HEK293 (cell line): ENCODE measurements at regions not wholly inside any gene's neighbourhood (a gene's known extent, or its start where the extent isn't known, plus 50 kb on each side); places are given as distances from the start of the nearest gene placed in this dataset.

Experiments used
- EGR2 ChIP-seq: fragments of 450-650 bp; formaldehyde crosslinking; IDR thresholded peaks from 2 replicates; pipeline ENCODE4 v1.5.1; 2016; ENCODE audit warnings: low read depth, missing biosample characterization, missing genetic modification characterization
- GLI4 ChIP-seq: fragments of 450-650 bp; formaldehyde crosslinking; IDR thresholded peaks from 2 replicates; pipeline ENCODE4 v1.5.1; 2016; ENCODE audit warnings: missing biosample characterization, missing genetic modification characterization
- KLF1 ChIP-seq: fragments of 450-650 bp; formaldehyde crosslinking; IDR thresholded peaks from 2 replicates; pipeline ENCODE4 v1.5.1; 2016; ENCODE audit warnings: missing biosample characterization, missing genetic modification characterization
- KLF9 ChIP-seq: fragments of 450-650 bp; formaldehyde crosslinking; IDR thresholded peaks from 2 replicates; pipeline ENCODE4 v1.5.1; 2016; ENCODE audit warnings: missing biosample characterization, missing genetic modification characterization, low read depth
- MZF1 ChIP-seq: fragments of 450-650 bp; formaldehyde crosslinking; IDR thresholded peaks from 2 replicates; pipeline ENCODE4 v1.5.1; 2017; ENCODE audit warnings: missing biosample characterization, missing genetic modification characterization, borderline replicate concordance
- OVOL3 ChIP-seq: fragments of 450-650 bp; formaldehyde crosslinking; IDR thresholded peaks from 2 replicates; pipeline ENCODE4 v1.5.1; 2016; ENCODE audit warnings: missing biosample characterization, missing genetic modification characterization
- PRDM1 ChIP-seq: fragments of 450-650 bp; formaldehyde crosslinking; IDR thresholded peaks from 2 replicates; pipeline ENCODE4; 2016; ENCODE audit warnings: missing biosample characterization, missing genetic modification characterization
- SETDB1 ChIP-seq: IDR thresholded peaks from one replicate; pipeline ENCODE4 v1.6.1; 2017; ENCODE audit warnings: mild to moderate bottlenecking, low read length, moderate library complexity, mixed read lengths; ENCODE audit not compliant: insufficient read length
- SP7 ChIP-seq: fragments of 450-650 bp; formaldehyde crosslinking; IDR thresholded peaks from 2 replicates; pipeline ENCODE4 v1.5.1; 2016; ENCODE audit warnings: missing biosample characterization, missing genetic modification characterization
- ZBTB48 ChIP-seq: fragments of 450-650 bp; formaldehyde crosslinking; IDR thresholded peaks from 2 replicates; pipeline ENCODE4 v1.5.1; 2016; ENCODE audit warnings: missing biosample characterization, missing genetic modification characterization
- ZBTB8A ChIP-seq: fragments of 450-650 bp; formaldehyde crosslinking; IDR thresholded peaks from 2 replicates; pipeline ENCODE4 v1.5.1; 2016; ENCODE audit warnings: missing biosample characterization, missing genetic modification characterization
- ZFP3 ChIP-seq: fragments of 450-650 bp; formaldehyde crosslinking; IDR thresholded peaks from 2 replicates; pipeline ENCODE4 v1.5.1; 2016; ENCODE audit warnings: low read depth, missing biosample characterization, missing genetic modification characterization
- ZNF132 ChIP-seq: fragments of 450-650 bp; formaldehyde crosslinking; IDR thresholded peaks from 2 replicates; pipeline ENCODE4 v1.5.1; 2017; ENCODE audit warnings: missing biosample characterization, missing genetic modification characterization, borderline replicate concordance
- ZNF133 ChIP-seq: fragments of 450-650 bp; formaldehyde crosslinking; IDR thresholded peaks from 2 replicates; pipeline ENCODE4 v1.5.1; 2016; ENCODE audit warnings: missing biosample characterization, missing genetic modification characterization
- ZNF174 ChIP-seq: fragments of 450-650 bp; formaldehyde crosslinking; IDR thresholded peaks from 2 replicates; pipeline ENCODE4 v1.5.0; 2017; ENCODE audit warnings: missing biosample characterization, mild to moderate bottlenecking, missing genetic modification characterization
- ZNF175 ChIP-seq: fragments of 450-650 bp; formaldehyde crosslinking; IDR thresholded peaks from 2 replicates; pipeline ENCODE4 v1.5.1; 2016; ENCODE audit warnings: missing biosample characterization, missing genetic modification characterization
- ZNF221 ChIP-seq: fragments of 450-650 bp; formaldehyde crosslinking; IDR thresholded peaks from 2 replicates; pipeline ENCODE4 v1.5.1; 2017; ENCODE audit warnings: missing biosample characterization, missing genetic modification characterization, borderline replicate concordance
- ZNF280C ChIP-seq: fragments of 450-650 bp; formaldehyde crosslinking; IDR thresholded peaks from 2 replicates; pipeline ENCODE4 v1.5.1; 2016; ENCODE audit warnings: missing biosample characterization, missing genetic modification characterization
- ZNF324 ChIP-seq: fragments of 450-650 bp; formaldehyde crosslinking; IDR thresholded peaks from 2 replicates; pipeline ENCODE4 v1.5.1; 2016; ENCODE audit warnings: missing biosample characterization, missing genetic modification characterization
- ZNF341 ChIP-seq: fragments of 450-650 bp; formaldehyde crosslinking; IDR thresholded peaks from 2 replicates; pipeline ENCODE4; 2016; ENCODE audit warnings: low read depth, missing biosample characterization, missing genetic modification characterization
- ZNF366 ChIP-seq: fragments of 450-650 bp; formaldehyde crosslinking; conservative IDR thresholded peaks from 2 replicates; pipeline ENCODE4 v1.5.1; 2016; ENCODE audit warnings: missing biosample characterization, missing genetic modification characterization
- ZNF501 ChIP-seq: fragments of 450-650 bp; formaldehyde crosslinking; IDR thresholded peaks from 2 replicates; pipeline ENCODE4 v1.5.1; 2016; ENCODE audit warnings: missing biosample characterization, missing genetic modification characterization
- ZNF513 ChIP-seq: fragments of 450-650 bp; IDR thresholded peaks from 2 replicates; pipeline ENCODE4 v1.5.1; 2018; ENCODE audit warnings: missing biosample characterization, missing genetic modification characterization
- ZNF549 ChIP-seq: fragments of 450-650 bp; IDR thresholded peaks from 2 replicates; pipeline ENCODE4 v1.5.1; 2018; ENCODE audit warnings: missing biosample characterization, missing genetic modification characterization, mild to moderate bottlenecking, inconsistent platforms, moderate library complexity
- ZNF645 ChIP-seq: fragments of 450-650 bp; formaldehyde crosslinking; IDR thresholded peaks from 2 replicates; pipeline ENCODE4; 2016; ENCODE audit warnings: missing biosample characterization, missing genetic modification characterization
- ZNF830 ChIP-seq: fragments of 450-650 bp; IDR thresholded peaks from 2 replicates; pipeline ENCODE4 v1.5.0; 2018; ENCODE audit warnings: missing biosample characterization, missing genetic modification characterization, low read depth, mild to moderate bottlenecking, moderate library complexity
- ZSCAN16 ChIP-seq: fragments of 450-650 bp; formaldehyde crosslinking; IDR thresholded peaks from 2 replicates; pipeline ENCODE4 v1.5.1; 2016; ENCODE audit warnings: missing biosample characterization, missing genetic modification characterization
- TF ChIP-seq, protein P1 (sequence below): fragments of 450-650 bp; formaldehyde crosslinking; IDR thresholded peaks from 2 replicates; pipeline ENCODE4 v1.5.1; 2016; ENCODE audit warnings: missing biosample characterization, missing genetic modification characterization, borderline replicate concordance
- TF ChIP-seq, protein P2 (sequence below): fragments of 450-650 bp; formaldehyde crosslinking; IDR thresholded peaks from 2 replicates; pipeline ENCODE4 v1.5.1; 2016; ENCODE audit warnings: missing biosample characterization, missing genetic modification characterization
- TF ChIP-seq, protein P3 (sequence below): fragments of 450-650 bp; formaldehyde crosslinking; IDR thresholded peaks from 2 replicates; pipeline ENCODE4 v1.5.1; 2016; ENCODE audit warnings: missing biosample characterization, missing genetic modification characterization

DNA sequence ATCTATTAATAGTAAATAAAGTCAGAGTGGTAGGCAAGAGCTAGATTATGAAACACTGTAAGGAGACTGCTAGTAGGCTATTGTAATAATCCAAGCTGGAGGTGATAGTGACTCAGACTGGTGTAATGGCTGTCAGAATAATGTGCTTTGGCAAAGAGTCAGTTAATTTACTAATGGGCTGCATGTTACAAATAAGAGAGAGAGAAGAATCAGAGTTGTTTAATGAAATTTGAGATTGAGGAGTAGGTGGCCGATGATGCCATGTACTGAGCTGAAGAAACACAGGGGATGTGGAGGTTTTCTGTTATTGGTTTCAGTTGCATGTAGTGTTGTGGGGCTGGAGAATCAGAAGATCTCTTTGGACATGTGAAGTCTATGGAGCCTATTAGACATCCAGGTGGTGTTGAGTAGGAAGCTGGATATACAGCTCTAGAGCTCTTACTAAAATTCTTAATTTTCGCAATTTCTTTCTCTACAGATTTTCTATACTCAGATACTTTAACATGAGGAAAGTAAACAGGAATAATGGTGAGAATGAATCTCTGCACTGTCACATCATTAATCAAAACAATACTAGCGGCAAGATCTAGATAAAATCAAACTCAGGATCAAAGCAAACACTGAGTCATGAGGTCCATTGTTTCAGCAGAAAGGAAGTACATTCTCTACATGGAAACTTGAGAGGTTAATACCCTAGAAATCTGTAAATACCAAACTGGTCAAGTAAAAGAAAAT, 167.7 kb downstream of the SIM1 start (continued):
- TF ChIP-seq, protein P1, sequence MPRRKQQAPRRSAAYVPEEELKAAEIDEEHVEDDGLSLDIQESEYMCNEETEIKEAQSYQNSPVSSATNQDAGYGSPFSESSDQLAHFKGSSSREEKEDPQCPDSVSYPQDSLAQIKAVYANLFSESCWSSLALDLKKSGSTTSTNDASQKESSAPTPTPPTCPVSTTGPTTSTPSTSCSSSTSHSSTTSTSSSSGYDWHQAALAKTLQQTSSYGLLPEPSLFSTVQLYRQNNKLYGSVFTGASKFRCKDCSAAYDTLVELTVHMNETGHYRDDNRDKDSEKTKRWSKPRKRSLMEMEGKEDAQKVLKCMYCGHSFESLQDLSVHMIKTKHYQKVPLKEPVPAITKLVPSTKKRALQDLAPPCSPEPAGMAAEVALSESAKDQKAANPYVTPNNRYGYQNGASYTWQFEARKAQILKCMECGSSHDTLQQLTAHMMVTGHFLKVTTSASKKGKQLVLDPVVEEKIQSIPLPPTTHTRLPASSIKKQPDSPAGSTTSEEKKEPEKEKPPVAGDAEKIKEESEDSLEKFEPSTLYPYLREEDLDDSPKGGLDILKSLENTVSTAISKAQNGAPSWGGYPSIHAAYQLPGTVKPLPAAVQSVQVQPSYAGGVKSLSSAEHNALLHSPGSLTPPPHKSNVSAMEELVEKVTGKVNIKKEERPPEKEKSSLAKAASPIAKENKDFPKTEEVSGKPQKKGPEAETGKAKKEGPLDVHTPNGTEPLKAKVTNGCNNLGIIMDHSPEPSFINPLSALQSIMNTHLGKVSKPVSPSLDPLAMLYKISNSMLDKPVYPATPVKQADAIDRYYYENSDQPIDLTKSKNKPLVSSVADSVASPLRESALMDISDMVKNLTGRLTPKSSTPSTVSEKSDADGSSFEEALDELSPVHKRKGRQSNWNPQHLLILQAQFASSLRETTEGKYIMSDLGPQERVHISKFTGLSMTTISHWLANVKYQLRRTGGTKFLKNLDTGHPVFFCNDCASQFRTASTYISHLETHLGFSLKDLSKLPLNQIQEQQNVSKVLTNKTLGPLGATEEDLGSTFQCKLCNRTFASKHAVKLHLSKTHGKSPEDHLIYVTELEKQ (tag by site-specific recombination) = peak; percentile 83; the same call in 1 of the 2 replicates
- TF ChIP-seq SP7 (tag by site-specific recombination) (peak; percentile 80), ZNF645 (tag by site-specific recombination) (no peak), KLF1 (tag by site-specific recombination) (no peak), ZNF341 (tag by site-specific recombination) (no peak), ZNF366 (0 out of 2 replicates have a peak, but pooled peaks have one; percentile 17), ZNF175 (tag by site-specific recombination) (no peak), ZNF324 (tag by site-specific recombination) (peak; percentile 72), SETDB1 (no peak), OVOL3 (tag by site-specific recombination) (no peak), ZNF133 (tag by site-specific recombination) (no peak), MZF1 (tag by site-specific recombination) (0 out of 2 replicates have a peak, but pooled peaks have one; percentile 37), ZNF280C (tag by site-specific recombination) (no peak), ZNF221 (tag by site-specific recombination) (no peak), ZNF549 (tag by site-specific recombination) (no peak), ZNF513 (no peak), ZNF132 (tag by site-specific recombination) (no peak), PRDM1 (tag by site-specific recombination) (no peak), ZNF501 (tag by site-specific recombination) (0 out of 2 replicates have a peak, but pooled peaks have one; percentile 34), ZBTB48 (tag by site-specific recombination) (peak; percentile 36; the same call in 1 of the 2 replicates), ZSCAN16 (no peak), ZNF174 (tag by site-specific recombination) (no peak), ZBTB8A (tag by site-specific recombination) (no peak), EGR2 (tag by site-specific recombination) (no peak), ZFP3 (no peak), GLI4 (no peak), ZNF830 (tag by site-specific recombination) (no peak), KLF9 (tag by site-specific recombination) (no peak)
- TF ChIP-seq, protein P2, sequence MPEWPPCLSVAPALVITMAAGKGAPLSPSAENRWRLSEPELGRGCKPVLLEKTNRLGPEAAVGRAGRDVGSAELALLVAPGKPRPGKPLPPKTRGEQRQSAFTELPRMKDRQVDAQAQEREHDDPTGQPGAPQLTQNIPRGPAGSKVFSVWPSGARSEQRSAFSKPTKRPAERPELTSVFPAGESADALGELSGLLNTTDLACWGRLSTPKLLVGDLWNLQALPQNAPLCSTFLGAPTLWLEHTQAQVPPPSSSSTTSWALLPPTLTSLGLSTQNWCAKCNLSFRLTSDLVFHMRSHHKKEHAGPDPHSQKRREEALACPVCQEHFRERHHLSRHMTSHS (tag by site-specific recombination) = no peak
- TF ChIP-seq, protein P3, sequence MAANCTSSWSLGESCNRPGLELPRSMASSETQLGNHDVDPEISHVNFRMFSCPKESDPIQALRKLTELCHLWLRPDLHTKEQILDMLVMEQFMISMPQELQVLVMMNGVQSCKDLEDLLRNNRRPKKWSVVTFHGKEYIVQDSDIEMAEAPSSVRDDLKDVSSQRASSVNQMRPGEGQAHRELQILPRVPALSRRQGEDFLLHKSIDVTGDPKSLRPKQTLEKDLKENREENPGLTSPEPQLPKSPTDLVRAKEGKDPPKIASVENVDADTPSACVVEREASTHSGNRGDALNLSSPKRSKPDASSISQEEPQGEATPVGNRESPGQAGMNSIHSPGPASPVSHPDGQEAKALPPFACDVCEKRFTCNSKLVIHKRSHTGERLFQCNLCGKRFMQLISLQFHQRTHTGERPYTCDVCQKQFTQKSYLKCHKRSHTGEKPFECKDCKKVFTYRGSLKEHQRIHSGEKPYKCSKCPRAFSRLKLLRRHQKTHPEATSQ (tag by site-specific recombination) = no peak
